HUES64 (cell line): ENCODE measurements at regions not wholly inside any gene's neighbourhood (a gene's known extent, or its start where the extent isn't known, plus 50 kb on each side); places are given as distances from the start of the nearest gene placed in this dataset.

Experiments used
- H3K27ac ChIP-seq: 2 replicates; pipeline ENCODE4 v1.7.0; 2013; ENCODE audit warnings: low read depth, low read length, inconsistent platforms
- H3K27me3 ChIP-seq: 2 replicates; pipeline ENCODE4 v1.6.1; 2013; ENCODE audit warnings: mild to moderate bottlenecking, low read length; ENCODE audit not compliant: insufficient read depth
- H3K36me3 ChIP-seq: 2 replicates; pipeline ENCODE4 v1.6.1; 2013; ENCODE audit warnings: mild to moderate bottlenecking, low read length; ENCODE audit not compliant: insufficient read depth
- H3K4me1 ChIP-seq: 2 replicates; pipeline ENCODE4 v1.6.1; 2013; ENCODE audit warnings: mild to moderate bottlenecking, low read length, moderate library complexity; ENCODE audit not compliant: insufficient read depth
- H3K4me3 ChIP-seq: 2 replicates; pipeline ENCODE4 v1.5.1; 2013; ENCODE audit warnings: mild to moderate bottlenecking, low read length, moderate library complexity
- H3K9ac ChIP-seq: 2 replicates; pipeline ENCODE4 v1.6.1; 2013; ENCODE audit warnings: mild to moderate bottlenecking, low read depth, low read length
- H3K9me3 ChIP-seq: 2 replicates; pipeline ENCODE4 v1.6.1; 2013; ENCODE audit warnings: low read depth, low read length; ENCODE audit not compliant: insufficient read depth
- WGBS: fragments of 150-250, 120-280 bp; methylation state at CpG from one replicate; pipeline ENCODE4 v1.1.7; 2013; ENCODE audit warnings: missing lambda C conversion rate; 5-methylcytosine and 5-hydroxymethylcytosine counted together

- Histone ChIP-seq H3K4me1 (peaks cover 8% of the 10 kb centered on the region), H3K9ac (no peak overlapping the region), H3K27me3 (no peaks in the 10 kb centered on the region), H3K9me3 (peaks cover 22% of the 10 kb centered on the region), H3K4me3 (no peak overlapping the region), H3K27ac (no peak overlapping the region), H3K36me3 (no peaks in the 10 kb centered on the region)
- WGBS, result 95% methylated on average over 26 of the region's 27 CpGs
Observed at GRCh38 chr5:73382401-73382740, 66.2 kb downstream of the FOXD1 start.

- no peak overlapping the region for H3K27ac ChIP-seq
- peaks cover 22% of the 10 kb centered on the region for H3K9me3 ChIP-seq
- no peaks in the 10 kb centered on the region for H3K27me3 ChIP-seq
- no peak overlapping the region for H3K4me3 ChIP-seq
- 97% methylated on average over 90 of the region's 90 CpGs for WGBS
- peaks cover 8% of the 10 kb centered on the region for H3K4me1 ChIP-seq
- H3K9ac ChIP-seq, result no peak overlapping the region
- no peaks in the 10 kb centered on the region for H3K36me3 ChIP-seq
Observed at GRCh38 chr5:73381590-73382400, 66.8 kb downstream of the FOXD1 start.

- peaks cover 20% of the 10 kb centered on the region for H3K9me3 ChIP-seq
Observed at GRCh38 chr5:73380710-73381589, 67.6 kb downstream of the FOXD1 start.

DNA sequence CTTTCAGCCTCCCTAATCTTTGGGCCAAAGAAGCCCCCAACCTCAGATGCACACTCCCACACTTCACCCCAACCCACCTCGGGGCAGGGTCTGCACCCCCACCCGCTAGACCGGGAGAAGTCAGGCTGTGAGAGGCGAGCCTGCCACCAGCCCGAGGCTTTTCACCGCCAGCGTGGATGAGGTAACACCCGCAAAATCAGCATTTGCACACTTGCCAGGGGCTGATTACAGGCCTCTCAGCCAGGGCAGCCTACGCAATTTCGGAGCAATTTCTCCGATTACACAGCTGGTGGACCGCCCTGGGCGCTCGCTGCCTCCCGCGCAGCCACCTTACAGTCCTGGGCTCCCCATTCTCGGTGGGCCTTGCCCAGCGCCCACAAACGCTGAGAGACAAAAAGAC is 68.5 kb downstream of the FOXD1 start:
- no peaks in the 10 kb centered on the region for H3K27me3 ChIP-seq
- WGBS, result 93% methylated on average over 19 of the region's 19 CpGs

More at GRCh38 chr5:73380710-73381589, 67.6 kb downstream of the FOXD1 start:
- Histone ChIP-seq H3K4me3 (no peak overlapping the region), H3K27ac (no peak overlapping the region), H3K9ac (no peak overlapping the region), H3K4me1 (peaks cover 8% of the 10 kb centered on the region), H3K36me3 (no peaks in the 10 kb centered on the region), H3K27me3 (no peaks in the 10 kb centered on the region)
- WGBS, result 95% methylated on average over 54 of the region's 54 CpGs

GRCh38 chr5:73379435-73379834 is 69.1 kb downstream of the FOXD1 start:
- Histone ChIP-seq H3K9ac (no peak overlapping the region), H3K36me3 (no peaks in the 10 kb centered on the region), H3K9me3 (peaks cover 6% of the 10 kb centered on the region; the same call in 1 of the 2 replicates), H3K4me3 (no peak overlapping the region), H3K27ac (no peak overlapping the region), H3K4me1 (peaks cover 8% of the 10 kb centered on the region), H3K27me3 (no peaks in the 10 kb centered on the region)
- 90% methylated on average over 1 of the region's 3 CpGs for WGBS

More for the DNA sequence above, 68.5 kb downstream of the FOXD1 start:
- Histone ChIP-seq H3K9ac (no peak overlapping the region), H3K9me3 (peaks cover 12% of the 10 kb centered on the region), H3K36me3 (no peaks in the 10 kb centered on the region), H3K4me3 (no peak overlapping the region), H3K4me1 (peaks cover 8% of the 10 kb centered on the region), H3K27ac (no peak overlapping the region)

DNA sequence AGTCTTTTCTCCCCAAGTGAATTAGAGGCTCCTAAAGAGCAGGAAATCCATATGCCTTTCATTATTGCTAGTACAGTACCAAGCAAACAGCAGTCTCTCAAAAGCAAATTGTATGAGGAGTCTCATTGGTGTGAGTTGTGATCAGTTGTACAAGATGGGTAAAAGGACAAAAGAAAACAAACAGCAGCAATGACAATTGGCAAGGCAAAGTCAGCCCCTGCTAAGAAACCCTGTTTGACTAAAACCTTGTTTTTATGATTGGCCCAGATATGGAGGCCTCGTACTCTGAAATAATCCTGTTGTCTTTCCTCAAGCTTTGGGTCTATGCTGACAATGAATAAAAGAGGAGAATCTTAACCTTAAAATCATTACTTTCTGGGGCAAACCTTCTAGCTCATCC is 69.8 kb downstream of the FOXD1 start:
- Histone ChIP-seq H3K27me3 (no peaks in the 10 kb centered on the region), H3K4me1 (peaks cover 8% of the 10 kb centered on the region), H3K9me3 (no peaks in the 10 kb centered on the region), H3K4me3 (no peak overlapping the region), H3K27ac (no peak overlapping the region), H3K36me3 (no peaks in the 10 kb centered on the region), H3K9ac (no peak overlapping the region)
- 87% methylated on average over 1 of the region's 1 CpG for WGBS

- H3K27ac ChIP-seq, result no peak overlapping the region
- H3K9ac ChIP-seq, result no peak overlapping the region
- no peaks in the 10 kb centered on the region for H3K27me3 ChIP-seq
- no peaks in the 10 kb centered on the region for H3K9me3 ChIP-seq
- peaks cover 8% of the 10 kb centered on the region for H3K4me1 ChIP-seq
- WGBS, result 42% methylated on average over 5 of the region's 5 CpGs
- no peaks in the 10 kb centered on the region for H3K36me3 ChIP-seq
- H3K4me3 ChIP-seq, result no peak overlapping the region
Observed at GRCh38 chr5:73378070-73378469, 70.5 kb downstream of the FOXD1 start.

GRCh38 chr5:73376618-73377170 is 71.9 kb downstream of the FOXD1 start:
- no peak overlapping the region for H3K27ac ChIP-seq
- H3K4me1 ChIP-seq, result peaks cover 8% of the 10 kb centered on the region
- no peak overlapping the region for H3K9ac ChIP-seq
- no peaks in the 10 kb centered on the region for H3K27me3 ChIP-seq
- 89% methylated on average over 3 of the region's 3 CpGs for WGBS
- no peak overlapping the region for H3K4me3 ChIP-seq
- no peaks in the 10 kb centered on the region for H3K9me3 ChIP-seq
- H3K36me3 ChIP-seq, result no peaks in the 10 kb centered on the region

DNA sequence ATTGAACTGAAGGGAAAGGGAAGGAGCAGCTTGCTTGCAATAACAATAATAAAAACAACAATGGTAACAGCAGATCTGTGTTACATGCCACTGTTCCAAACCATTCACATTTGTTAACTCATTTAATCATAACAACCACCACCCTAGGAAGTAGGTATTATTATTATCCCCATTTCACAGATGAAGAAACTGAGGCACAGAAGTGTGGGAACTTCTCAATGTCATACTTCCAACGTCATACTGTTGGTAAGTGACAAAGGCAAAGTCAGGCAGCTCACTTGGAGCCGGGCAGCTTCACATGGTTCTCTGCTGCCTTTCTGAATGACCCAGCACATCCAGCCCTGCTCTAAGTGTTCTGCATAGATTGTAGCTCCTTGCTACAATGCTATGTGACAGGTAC is 72.6 kb downstream of the FOXD1 start:
- no peaks in the 10 kb centered on the region for H3K9me3 ChIP-seq
- H3K27me3 ChIP-seq, result no peaks in the 10 kb centered on the region
- peaks cover 8% of the 10 kb centered on the region for H3K4me1 ChIP-seq
- WGBS, result 96% methylated on average over 2 of the region's 2 CpGs
- no peaks in the 10 kb centered on the region for H3K36me3 ChIP-seq
- no peak overlapping the region for H3K4me3 ChIP-seq
- H3K9ac ChIP-seq, result no peak overlapping the region
- no peak overlapping the region for H3K27ac ChIP-seq

DNA sequence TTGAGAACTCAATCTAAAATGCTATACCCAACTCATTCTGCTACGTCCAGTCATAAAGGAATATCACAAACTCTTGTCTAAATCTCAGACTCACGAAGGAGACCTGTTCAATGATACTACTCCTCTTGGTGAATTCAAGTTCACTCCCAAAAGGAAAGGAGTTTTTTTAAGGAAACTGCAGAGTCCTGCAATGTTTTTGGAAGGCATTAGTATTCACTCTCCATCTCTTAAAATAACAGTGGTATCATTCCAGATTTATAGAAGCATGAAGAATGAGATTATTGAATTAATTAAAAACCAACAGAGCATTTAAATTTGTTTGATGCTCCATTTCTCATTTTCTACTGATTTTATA is 73.4 kb downstream of the FOXD1 start:
- Histone ChIP-seq H3K9ac (no peak overlapping the region), H3K36me3 (no peaks in the 10 kb centered on the region), H3K4me3 (no peak overlapping the region), H3K27ac (no peak overlapping the region), H3K27me3 (no peaks in the 10 kb centered on the region), H3K9me3 (no peaks in the 10 kb centered on the region), H3K4me1 (peaks cover 8% of the 10 kb centered on the region)
- 95% methylated on average over 2 of the region's 2 CpGs for WGBS

DNA sequence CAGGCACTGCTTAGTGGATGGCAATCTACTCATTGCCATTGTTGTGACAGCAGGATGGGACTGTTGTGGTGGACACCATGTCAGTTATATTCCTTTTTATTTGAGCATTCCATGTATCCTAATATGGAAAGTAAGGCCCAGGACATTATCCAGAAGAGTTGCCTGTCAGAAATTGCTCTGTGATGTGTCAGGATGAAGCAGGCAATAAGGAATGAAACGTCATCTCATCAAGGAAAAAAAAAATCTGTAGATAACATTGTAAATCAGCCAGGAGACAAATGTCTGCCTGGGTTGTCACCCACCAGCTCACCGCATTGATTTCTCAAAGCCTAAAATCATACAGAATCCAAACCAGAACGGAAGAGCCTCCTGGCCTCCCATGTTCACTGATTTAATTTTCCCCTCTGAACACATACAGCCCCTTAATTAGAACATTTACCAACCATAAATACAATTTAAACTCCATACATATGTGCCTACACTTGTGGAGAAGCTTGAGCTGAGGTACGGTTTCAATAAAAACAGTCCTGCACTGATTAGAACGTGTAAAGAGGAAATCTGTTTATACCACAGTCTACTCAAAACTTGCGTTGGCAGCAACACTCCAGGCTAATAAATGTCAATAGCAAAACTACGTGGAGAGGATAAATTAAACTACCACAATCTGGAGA is 73.9 kb downstream of the FOXD1 start:
- H3K27me3 ChIP-seq, result no peaks in the 10 kb centered on the region
- 93% methylated on average over 7 of the region's 7 CpGs for WGBS
- H3K4me1 ChIP-seq, result peaks cover 8% of the 10 kb centered on the region
- no peaks in the 10 kb centered on the region for H3K9me3 ChIP-seq
- no peak overlapping the region for H3K9ac ChIP-seq
- H3K36me3 ChIP-seq, result no peaks in the 10 kb centered on the region
- no peak overlapping the region for H3K27ac ChIP-seq
- no peak overlapping the region for H3K4me3 ChIP-seq
